ENCODE measurements at regions not wholly inside any gene's neighbourhood (a gene's known extent, or its start where the extent isn't known, plus 50 kb on each side); places are given as distances from the start of the nearest gene placed in this dataset.
"Not testable (repeated sequence)": the region's sequence is repeated elsewhere in the genome, so short reads cannot be mapped to it uniquely, and the experiment has no call there.

DNA sequence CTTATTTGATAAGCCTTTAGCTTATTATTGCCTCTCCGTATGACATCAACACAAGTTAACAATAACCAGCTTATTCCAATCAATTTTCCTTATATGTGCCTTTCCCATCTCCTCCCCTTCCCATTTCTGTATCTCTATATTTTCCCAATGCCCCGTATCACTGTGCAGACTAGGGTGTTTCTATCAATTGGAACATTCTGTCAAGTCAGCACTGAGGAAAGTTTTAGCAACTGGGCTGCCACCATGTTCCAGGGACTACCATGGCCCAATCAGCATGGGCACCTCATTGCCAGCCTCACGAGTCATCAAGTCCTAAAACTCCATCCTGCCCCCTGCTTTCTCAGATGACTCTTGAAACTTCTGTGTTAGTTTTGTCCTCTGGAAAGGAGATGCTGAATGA lies 973.1 kb upstream of the CNTN5 start:
- DNase-seq (ENCODE audit: low spot score), result no peak

DNA sequence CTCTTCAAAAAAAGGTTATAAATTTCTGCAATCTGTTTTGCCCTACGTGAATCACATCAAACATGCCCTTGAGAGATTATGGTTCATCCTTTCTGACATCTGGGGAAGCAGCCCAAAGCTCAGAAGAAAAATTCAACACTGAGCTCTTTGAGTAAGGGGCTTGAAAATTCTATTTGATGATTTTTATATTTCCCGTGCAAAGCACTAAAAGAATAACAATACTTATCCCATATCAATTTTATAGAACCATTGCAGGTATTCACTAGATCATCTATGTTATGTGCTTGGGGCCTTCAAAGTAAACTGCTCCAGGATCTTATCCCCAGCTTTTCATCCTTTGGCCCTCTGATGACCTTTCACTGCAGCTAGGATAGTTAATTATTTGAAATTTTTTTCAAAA lies 966.9 kb upstream of the CNTN5 start:
- DNase-seq (ENCODE audit: low spot score), result no peak

DNA sequence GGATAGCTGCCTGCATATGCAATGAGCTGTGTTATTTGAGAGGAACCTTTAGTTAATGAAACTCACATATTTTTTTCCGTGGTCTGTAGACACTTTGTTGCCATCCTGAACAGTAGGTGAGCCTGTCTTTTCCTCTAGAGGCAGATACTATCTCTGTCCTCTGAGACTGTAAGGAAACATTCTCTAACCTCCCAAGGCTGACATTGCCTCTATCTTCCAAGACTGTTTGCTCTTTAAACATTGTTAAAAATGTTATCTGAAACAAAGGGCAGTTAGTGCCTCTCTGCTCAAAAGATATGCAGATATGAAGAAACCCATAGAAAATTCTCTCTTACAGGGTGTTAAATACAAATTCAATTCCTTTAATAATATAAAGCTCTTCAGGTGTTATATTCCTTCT lies 963.8 kb upstream of the CNTN5 start:
- no peak for DNase-seq (ENCODE audit: low spot score)

DNA sequence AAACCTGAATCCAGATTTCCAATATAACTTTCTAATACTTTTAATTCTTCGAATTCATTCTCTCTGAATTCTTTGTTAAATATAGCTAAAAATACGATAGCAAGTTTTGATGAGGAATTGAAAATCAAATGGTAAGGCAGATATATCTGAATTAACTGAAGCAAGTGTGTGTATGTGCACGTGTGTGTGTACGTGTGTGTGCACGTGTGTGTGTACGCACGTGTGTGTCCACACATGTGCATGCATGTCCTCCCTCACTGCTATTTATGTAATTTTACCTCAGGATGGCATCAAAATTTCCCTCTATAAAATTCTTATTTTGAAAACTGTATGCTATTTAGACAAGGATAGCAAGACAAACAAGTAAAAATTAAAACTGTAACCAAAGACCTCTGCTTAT lies 961.3 kb upstream of the CNTN5 start:
- no peak for DNase-seq (ENCODE audit: low spot score)

DNA sequence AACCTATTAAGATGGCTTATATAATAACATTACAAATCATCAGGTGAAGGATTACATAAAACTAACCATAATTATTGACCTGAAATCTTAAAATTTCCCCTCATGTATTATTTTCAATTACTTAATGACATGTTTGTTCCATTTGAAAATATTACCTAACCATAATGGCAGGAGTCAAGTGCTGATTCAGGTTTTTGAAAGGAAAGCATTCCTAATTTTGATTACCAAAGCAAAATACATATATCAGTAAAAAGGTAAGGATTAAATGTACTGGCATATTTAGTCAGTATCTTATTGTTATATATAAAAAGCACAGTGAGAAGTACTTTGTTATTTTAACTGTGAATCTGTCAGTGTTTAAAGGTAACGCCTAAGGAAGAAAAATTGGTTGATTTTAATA lies 960.0 kb upstream of the CNTN5 start:
- DNase-seq (ENCODE audit: low spot score), result no peak

DNA sequence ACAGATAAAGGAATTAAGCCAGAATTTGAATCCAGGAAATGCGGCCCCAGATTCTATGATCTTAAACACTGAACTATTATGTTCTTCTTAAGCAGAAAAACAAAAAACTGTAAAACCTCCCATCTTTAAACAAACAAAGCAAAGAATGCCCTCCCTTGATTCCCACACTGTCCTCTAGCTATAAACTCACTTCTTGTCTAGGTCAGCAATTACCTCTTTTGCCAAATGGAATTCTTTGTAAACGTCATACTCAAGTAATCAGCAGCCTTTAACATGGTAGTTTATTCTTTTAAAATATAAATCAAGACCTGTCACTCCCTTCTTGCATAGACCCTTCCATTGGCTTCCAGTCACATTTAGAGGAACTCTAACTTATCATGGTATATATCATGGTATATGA lies 958.9 kb upstream of the CNTN5 start:
- no peak for DNase-seq (ENCODE audit: low spot score)

DNA sequence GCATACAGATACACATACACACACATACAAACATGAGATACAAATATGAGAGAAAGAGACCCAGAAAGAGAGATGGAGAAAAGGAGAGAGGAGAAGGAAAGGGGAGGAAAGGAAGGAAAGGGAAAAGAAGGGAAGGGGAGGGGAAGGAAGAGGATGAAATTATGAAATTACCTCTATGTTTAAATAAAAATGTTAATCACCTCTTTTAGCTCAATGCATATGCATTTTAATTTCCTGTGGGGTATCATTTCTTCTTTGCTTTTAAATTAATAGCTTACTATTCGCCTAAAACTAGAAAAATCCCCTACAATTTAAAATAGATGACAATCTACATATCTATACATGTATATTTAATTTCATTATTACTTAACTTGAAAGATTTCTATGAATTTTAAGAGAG lies 958.0 kb upstream of the CNTN5 start:
- no peak for DNase-seq (ENCODE audit: low spot score)

DNA sequence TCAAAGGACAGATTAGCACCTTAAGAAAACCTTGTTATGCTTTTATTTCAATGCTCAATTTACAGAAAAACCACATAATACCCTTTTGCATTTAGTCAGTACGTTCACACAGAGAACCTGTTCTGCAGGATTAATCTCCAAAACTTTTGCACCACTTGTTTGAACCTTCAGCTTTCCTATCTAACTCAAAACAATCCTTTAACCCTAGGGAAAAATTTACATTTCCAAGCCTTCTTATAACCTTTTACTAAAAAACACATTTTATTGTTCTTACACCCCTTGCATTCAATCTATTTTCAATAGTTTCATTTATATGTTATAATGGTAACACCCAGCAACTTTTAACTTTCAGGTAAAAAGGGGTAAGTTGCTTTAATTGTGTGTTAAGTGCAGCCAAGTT lies 952.5 kb upstream of the CNTN5 start:
- DNase-seq (ENCODE audit: low spot score), result no peak

DNA sequence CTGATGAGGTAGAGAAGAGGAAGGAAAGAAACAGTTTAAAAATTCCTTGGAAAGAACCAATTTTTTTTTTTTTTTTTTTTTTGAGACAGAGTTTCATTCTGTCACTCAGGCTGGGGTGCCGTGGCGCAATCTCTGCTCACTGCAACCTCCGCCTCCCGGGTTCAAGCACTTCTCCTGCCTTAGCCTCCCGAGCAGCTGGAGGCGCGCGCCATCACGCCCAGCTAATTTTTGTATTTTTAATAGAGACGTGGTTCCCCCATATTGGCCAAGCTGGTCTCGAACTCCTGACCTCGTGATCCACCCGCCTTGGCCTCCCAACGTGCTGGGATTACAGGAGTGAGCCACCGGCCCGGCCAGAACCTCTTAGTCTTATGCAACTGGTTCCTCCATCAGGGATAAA lies 951.6 kb upstream of the CNTN5 start:
- DNase-seq (ENCODE audit: low spot score), result not testable (repeated sequence)

DNA sequence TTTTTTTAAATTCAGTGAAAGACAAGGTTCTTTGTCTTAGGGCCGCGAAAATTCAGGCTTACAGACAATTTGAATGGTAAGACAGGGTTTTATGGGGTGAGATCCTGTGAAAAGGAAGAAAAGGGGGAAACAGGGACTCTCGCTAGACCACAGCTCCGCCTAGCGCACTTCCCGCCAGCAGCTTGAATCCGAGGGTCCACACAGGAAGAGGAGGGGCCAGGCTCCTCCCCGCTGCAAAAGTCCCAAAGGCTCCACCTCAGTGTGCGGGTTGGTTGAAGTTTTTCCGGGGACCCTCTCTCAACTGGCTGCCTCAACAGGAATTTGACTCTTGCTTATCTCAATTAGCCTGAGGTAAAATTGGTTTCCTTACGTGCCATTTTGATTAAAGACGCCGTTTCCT lies 950.9 kb upstream of the CNTN5 start:
- no peak for DNase-seq (ENCODE audit: low spot score)

DNA sequence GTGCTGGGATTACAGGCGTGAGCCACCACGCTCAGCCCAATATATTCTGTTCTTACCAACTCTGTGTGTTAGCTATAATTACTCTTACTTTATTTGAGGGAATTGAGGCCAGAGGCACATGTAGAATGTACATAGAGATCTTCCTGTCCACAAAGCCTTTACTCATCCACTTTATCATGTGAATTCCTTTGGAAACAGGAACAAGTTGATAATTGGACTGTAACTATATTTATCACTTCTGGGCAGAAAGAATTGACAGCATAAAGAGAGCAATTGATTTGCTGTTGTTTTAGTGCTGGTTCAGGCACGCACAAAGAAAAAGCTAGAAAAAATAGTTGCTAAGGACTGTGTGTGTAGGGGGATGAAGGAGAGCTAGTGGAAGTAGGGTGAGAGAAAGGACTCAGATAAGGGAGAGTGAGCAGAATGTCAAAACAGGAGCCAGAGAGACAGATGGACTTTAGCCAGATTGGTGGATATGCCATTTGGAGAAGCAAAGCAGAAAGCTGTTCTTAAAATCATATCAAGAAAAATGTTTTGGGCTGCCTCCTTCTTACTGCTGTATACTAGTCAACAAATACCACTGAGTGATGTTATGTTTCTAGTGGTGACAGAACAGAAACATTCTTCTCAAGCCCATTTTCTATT lies 929.8 kb upstream of the CNTN5 start:
- DNase-seq (ENCODE audit: low spot score), result no peak

DNA sequence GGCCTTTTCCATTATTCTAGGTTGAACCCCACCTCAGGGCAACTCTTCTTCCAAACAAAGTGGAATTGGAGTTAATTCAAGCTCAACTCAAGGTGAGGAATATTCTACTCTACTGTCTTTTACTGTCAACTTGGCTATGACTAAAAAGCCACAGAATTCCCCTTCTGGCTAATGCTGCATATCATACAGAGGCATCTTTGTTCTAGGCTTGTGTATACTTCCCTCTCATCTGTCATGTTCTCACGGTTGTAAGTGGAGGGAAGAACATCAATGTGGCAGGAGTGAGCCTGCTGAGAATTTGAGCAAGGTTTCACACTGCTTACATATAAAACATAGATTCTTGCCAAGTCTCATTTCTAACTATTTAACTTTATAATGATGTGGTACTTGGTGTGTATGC lies 921.4 kb upstream of the CNTN5 start:
- no peak for DNase-seq (ENCODE audit: low spot score)

DNA sequence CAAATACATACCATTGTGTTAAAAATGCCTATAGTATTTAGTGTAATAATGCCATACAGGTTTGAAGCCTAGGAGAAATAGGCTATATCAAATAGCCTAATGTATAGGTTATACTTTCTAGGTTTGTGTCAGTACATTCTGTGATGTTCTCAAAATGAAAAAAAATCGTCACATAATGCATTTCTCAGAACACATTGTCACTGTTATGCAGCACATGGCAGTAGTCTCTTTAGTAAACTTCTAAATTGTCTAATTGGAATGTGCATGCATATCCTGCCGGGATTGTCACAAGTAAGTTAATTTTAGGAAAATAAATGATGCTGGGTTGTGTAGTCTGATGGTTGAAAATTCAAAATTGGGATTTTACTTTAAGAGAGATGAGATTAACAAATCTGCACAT lies 920.1 kb upstream of the CNTN5 start:
- DNase-seq (ENCODE audit: low spot score), result no peak

DNA sequence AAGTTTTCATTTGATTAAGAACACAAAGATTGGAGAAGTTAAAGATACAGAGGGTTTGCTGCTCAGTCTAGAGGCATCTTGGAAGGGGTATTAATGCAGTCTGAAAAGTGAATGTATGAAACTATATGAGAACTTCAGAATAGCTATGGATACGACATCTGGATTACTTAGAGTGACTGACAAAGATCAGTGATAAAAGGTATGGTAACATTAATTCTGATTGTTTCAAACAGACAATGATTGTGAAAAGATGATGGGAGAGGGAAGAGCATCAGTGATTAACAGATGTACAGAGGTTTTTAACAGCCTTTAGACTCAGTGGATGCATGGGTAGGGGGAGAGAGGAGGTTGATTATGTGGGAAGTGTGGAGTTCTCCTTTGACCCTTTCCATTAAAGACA lies 919.4 kb upstream of the CNTN5 start:
- no peak for DNase-seq (ENCODE audit: low spot score)

DNA sequence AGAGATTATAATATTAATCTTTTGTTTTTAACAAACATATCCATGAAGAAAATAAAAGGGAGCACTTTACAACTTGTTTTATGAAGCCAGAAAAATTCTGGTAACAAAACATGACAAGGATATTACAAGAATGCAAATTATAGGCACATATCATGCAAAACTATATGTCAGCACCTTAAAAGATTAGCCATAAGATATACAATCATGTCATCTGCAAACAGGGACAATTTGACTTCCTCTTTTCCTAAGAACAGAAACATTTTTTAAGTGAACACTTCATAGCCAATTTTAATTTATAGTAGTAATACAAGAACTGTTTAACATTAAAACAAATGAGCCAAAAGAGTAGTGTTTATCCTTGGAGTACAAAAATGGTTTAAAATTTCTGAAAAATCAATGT lies 916.5 kb upstream of the CNTN5 start:
- DNase-seq (ENCODE audit: low spot score), result no peak

DNA sequence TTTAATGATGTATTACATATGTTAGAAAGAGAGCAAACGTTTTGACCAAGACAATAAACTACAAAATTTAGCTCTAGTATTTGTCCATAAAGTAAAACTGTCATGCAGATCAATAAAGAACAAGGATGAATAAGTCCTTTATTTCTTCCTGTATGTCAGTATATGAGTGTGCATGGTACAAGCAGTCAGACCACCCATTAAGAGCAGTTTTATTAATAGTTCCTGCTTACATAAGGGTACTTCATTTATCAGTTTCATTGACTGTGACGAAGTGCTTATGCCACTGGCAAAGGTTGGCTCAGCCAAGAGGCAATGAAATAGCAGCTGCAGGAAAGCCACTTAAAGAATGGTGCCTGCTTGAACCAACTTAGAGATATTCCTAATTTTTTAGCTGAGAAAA lies 913.0 kb upstream of the CNTN5 start:
- DNase-seq (ENCODE audit: low spot score), result no peak

DNA sequence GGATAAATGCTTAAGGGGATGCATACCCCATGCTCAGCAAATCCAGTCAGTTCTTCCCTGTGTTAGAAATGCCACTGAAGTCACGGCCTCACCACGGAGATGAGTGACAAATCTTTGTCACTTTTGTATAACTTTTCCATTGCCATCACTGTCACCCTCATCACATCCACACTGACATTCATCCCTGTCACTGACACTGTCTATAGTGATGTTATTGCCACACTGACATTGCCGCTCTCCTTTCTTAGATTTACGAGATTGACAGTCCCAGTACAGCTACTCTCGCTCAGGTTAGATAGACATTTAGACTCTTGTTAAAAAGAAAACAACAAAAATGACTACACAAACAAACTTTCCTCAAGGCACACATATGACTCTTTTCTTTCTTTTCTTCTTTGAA lies 910.7 kb upstream of the CNTN5 start:
- DNase-seq (ENCODE audit: low spot score), result no peak

DNA sequence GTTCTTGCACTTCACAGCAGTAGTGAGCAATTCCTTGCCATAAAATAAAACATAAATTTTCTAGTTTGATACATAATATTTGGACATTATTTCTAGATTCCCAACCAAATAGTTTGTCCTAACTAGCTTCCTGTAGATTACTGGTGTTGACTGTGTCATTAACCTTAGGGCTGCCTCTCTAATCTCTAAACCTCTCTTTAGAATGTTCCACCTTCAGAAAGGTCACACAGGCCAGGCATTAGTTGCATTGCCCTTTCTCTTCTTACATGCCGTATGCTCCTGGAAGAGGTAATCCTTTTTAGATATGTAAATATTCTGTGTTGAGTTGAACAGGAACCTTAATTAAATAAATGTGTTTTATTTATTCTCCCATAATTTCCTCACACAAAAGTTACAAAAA lies 904.9 kb upstream of the CNTN5 start:
- no peak for DNase-seq (ENCODE audit: low spot score)

DNA sequence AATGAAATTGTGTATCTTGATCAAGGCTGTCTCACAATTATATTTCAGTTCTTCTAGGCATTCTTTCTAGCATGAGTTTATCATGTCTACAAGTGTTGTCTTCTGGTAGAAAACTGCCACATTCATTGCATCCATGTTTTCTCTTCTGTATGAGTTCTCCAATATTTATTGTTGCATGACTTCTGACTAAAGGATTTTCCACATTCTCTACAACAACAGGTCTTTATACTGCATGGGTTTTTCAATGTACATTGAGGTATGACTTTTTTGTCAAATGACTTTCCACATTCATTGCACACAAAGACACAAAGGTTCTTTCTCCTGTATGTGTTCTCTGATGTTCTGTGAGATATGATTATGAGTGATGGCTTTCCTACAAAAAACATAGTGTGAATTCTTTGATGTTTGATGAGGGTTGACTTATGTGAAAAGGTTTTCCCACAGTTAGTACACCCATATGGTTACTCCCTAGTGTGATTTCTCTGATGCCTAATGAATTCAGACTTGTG lies 890.6 kb upstream of the CNTN5 start:
- DNase-seq (ENCODE audit: low spot score), result no peak

DNA sequence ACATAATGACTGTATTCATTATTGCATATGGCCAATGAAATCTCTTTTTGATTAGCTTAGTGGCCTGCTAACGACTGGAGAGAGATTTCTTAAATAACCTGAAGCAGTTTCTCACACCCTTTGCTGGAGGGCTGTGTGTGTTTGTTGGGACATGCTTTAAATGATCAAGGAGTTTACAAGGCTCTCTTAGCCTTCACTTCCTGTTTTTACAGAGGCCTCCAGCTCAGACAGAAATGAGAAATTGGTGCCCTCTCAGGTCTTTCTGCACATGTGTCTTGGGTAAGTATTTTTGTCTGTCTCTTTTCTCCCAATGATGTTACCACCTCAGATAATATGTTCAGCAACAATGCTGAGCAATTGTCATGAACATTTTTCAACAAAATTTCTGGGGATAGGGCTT lies 884.4 kb upstream of the CNTN5 start:
- no peak for DNase-seq (ENCODE audit: low spot score)

DNA sequence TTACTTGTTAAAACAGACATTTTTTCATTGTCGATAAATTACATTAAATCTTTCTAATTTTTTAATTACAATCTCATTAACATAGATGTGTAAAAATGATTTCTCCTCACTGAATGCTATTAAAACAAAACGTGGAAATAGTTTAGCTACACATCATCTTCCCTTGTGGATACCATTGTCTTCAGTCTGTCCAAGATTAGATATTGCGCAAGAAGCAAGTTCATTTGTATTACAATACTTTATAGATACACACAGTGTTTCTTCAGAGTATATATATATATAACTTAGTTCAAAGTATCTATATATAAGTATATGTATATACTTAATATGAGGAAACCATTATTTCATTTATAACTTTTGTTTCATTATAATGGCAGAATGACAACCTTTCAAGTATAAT lies 883.3 kb upstream of the CNTN5 start:
- no peak for DNase-seq (ENCODE audit: low spot score)

DNA sequence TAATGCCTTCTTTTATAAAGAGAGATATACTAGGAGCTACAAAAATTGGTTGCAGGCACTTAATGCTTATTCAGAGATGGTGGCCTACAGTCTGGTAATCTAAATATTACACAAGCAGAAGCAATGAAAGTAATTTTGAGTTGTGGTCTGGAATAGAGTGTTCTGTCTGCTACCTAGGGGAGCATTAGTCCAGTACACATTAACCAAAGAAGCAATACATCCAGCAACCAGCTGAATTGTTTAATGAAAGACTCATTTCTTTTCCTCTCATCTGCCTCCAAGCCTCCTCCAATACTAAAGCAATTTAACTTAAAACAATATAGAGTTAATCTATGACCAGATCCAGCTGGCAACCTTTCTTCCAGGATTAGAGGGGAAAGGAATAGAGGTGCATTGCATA lies 877.1 kb upstream of the CNTN5 start:
- no peak for DNase-seq (ENCODE audit: low spot score)

DNA sequence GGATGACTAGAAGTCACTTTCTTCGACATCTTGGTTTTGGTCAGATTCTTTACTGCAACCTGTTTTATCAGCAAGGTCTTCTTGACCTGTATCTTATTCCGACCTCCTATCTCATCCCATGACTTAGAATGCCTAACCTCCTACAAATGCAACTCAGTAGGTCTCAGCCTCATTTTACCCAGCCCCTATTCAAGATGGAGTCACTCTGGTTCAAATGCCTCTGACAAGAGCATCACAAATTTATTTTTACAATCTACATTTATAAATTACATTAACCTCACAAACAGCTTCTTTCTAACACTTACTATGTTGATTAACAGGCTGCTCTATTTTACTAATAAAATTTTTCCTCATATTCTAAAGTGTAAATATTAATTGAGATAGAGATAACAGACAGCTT lies 867.0 kb upstream of the CNTN5 start:
- no peak for DNase-seq (ENCODE audit: low spot score)

DNA sequence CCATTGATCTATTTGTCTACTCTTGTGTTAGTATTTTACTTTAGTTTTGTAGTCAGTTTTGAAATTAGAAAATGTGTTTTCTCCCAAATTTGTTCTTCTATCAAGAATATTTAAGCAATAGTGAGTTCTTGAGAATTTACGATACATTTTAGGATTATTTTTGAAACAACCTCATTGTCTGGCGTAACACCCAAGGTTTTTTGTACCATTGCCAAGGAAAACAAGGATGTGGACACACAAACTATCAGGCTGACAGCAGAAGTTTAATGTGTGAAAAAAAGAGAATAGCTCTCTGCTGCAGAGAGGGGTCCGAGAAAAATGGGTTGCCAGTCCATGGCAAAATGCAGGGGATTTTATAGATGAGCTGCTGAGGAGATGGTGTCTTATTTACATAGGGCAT lies 865.1 kb upstream of the CNTN5 start:
- no peak for DNase-seq (ENCODE audit: low spot score)

DNA sequence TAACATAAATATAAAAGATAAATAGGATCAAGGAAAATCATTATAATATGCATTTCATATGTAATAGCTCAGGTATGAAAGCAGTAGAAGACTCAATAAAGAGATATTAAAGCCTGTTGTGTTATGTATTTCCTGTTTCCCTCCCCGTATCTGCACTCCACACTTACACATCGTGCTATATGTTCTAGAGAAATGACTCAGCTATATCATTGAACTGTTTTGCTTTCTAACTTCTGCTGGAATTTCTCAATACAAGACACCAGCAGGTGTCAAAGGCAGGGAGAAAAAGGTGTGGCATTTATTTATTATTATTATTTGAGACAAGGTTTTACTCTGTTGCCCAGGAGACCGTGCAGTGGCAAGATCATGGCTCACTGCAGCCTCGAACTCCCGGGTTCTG lies 842.8 kb upstream of the CNTN5 start:
- DNase-seq (ENCODE audit: low spot score), result no peak

Data from germinal center (tissue), 1 donor.